ENCODE measurements at regions not wholly inside any gene's neighbourhood (a gene's known extent, or its start where the extent isn't known, plus 50 kb on each side); places are given as distances from the start of the nearest gene placed in this dataset.

DNA sequence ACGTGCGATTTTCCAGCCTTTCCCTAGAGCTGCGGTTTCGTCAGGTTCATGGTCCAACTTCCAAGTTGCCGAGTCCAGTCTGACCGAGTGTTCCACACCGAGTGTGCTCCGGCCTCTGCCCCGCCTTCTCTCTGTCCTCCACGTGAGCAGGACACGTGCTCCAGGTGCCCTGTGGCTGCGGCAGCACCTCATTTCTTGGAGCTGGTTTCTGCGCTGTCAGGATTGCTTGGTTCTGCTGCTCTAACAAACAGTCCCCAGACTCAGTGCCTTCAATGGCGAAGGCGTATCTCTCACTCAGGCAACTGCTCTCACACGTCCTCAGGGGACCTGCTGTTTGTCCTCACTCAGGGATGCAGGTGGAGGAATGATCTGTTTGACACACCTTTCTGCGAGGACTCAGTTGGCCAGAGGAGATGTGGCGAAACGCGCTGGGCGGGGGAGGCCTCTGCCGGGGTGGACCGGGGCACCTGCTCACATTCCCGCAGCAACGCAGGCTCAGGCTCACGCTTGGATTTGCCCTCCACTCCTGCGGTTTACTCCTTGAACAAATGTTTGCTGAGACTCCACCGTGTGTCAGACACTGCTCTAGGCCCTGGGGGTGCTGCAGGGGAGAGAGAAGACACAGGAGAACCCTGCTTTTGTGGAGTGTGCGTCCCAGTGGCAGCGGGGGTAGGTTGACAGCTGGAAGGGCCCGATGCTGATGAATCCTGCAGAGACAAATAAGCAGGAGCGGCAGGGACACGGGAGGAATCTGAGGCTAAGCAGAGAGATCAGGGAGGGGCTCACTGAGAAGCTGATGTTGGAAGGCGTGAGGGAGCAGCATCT lies 63.4 kb upstream of the FBRSL1 start:
- TF ChIP-seq, protein P1, sequence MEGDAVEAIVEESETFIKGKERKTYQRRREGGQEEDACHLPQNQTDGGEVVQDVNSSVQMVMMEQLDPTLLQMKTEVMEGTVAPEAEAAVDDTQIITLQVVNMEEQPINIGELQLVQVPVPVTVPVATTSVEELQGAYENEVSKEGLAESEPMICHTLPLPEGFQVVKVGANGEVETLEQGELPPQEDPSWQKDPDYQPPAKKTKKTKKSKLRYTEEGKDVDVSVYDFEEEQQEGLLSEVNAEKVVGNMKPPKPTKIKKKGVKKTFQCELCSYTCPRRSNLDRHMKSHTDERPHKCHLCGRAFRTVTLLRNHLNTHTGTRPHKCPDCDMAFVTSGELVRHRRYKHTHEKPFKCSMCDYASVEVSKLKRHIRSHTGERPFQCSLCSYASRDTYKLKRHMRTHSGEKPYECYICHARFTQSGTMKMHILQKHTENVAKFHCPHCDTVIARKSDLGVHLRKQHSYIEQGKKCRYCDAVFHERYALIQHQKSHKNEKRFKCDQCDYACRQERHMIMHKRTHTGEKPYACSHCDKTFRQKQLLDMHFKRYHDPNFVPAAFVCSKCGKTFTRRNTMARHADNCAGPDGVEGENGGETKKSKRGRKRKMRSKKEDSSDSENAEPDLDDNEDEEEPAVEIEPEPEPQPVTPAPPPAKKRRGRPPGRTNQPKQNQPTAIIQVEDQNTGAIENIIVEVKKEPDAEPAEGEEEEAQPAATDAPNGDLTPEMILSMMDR (IDR thresholded peaks at IDR 0.05) = no peak
- TF ChIP-seq EZH2 (IDR thresholded peaks at IDR 0.05) = no peak
